Panc1 (cell line): ENCODE measurements at regions not wholly inside any gene's neighbourhood (a gene's known extent, or its start where the extent isn't known, plus 50 kb on each side); places are given as distances from the start of the nearest gene placed in this dataset.

Experiments used
- ATAC-seq: fragments of 200-7000 bp; cut with Tn5 transposase; 2 replicates; pipeline ENCODE4 v1.9.1; 2020; ENCODE audit warnings: mild to moderate bottlenecking, moderate library complexity
- BruUV-seq: library from RNA; stranded (reverse); fragments of 400-500 nt; replicated peaks from 2 replicates; lab custom pipeline; 2021; lab: Mats Ljungman, UMichigan
- CTCF ChIA-PET: fragments of 300-600 bp; sonication (Branson Sonifier 250); formaldehyde crosslinking; loops from one replicate; lab custom pipeline; 2022; ENCODE audit warnings: antibody characterized with exemption; lab: Charles Lee
- POLR2A ChIA-PET: fragments of 300-600 bp; sonication (Branson Sonifier 250); formaldehyde crosslinking; loops from one replicate; lab custom pipeline; 2022; ENCODE audit warnings: antibody characterized with exemption; lab: Charles Lee
- DNase-seq: peaks from one replicate; pipeline ENCODE4 v3.0.0-alpha.2; 2010; ENCODE audit warnings: low read depth, low spot score
- H3K27ac ChIP-seq: 2 replicates; pipeline ENCODE4 v1.5.1; 2011; ENCODE audit warnings: mild to moderate bottlenecking, low read length, inconsistent platforms
- H3K27me3 ChIP-seq: fragments of 200-500 bp; sonication (Bioruptor generic); 2 replicates; pipeline ENCODE4 v1.6.0; 2014; ENCODE audit warnings: low read length, inconsistent platforms; ENCODE audit not compliant: control insufficient read depth, insufficient read depth
- H3K36me3 ChIP-seq: fragments of 200-500 bp; sonication (Bioruptor generic); 2 replicates; pipeline ENCODE4 v1.5.1; 2014; ENCODE audit warnings: inconsistent platforms, mild to moderate bottlenecking, low read length, moderate library complexity; ENCODE audit not compliant: control insufficient read depth, insufficient read depth
- H3K4me1 ChIP-seq: 2 replicates; pipeline ENCODE4 v1.5.1; 2011; ENCODE audit warnings: inconsistent platforms, mild to moderate bottlenecking, low read length, moderate library complexity; ENCODE audit not compliant: control insufficient read depth, insufficient read depth
- H3K4me3 ChIP-seq, 2 experiments: 2 replicates each; pipeline ENCODE4 v1.5.1; 2011 to 2012; ENCODE audit warnings: low read depth in 2 of 2, low read length in 2 of 2, mild to moderate bottlenecking in 2 of 2, inconsistent platforms in 1 of 2, moderate library complexity in 1 of 2
- H3K9me3 ChIP-seq: fragments of 200-500 bp; sonication (Bioruptor generic); 2 replicates; pipeline ENCODE4 v1.5.1; 2014; ENCODE audit warnings: low read depth, mild to moderate bottlenecking, inconsistent platforms, low read length, moderate library complexity; ENCODE audit not compliant: control insufficient read depth, insufficient read depth
- POLR2AphosphoS5 ChIP-seq: IDR thresholded peaks from 2 replicates; pipeline ENCODE4 v1.6.1; 2012; ENCODE audit warnings: mild to moderate bottlenecking, low read depth, low read length, moderate library complexity
- REST ChIP-seq, 2 experiments: IDR thresholded peaks; 2 replicates each; pipeline ENCODE4 v1.6.1; 2011 to 2012; ENCODE audit warnings: low read depth in 2 of 2, control low read depth in 1 of 2, low read length in 1 of 2, mild to moderate bottlenecking in 1 of 2, moderate library complexity in 1 of 2; ENCODE audit not compliant: insufficient read depth in 1 of 2
- SIN3A ChIP-seq: IDR thresholded peaks from 2 replicates; pipeline ENCODE4 v1.6.1; 2012; ENCODE audit warnings: low read depth, mild to moderate bottlenecking, low read length, moderate library complexity, borderline replicate concordance; ENCODE audit not compliant: insufficient read depth
- TCF7L2 ChIP-seq: IDR thresholded peaks from 2 replicates; pipeline ENCODE4 v1.6.1; 2011; ENCODE audit warnings: mild to moderate bottlenecking, low read depth, low read length, inconsistent platforms
- in situ Hi-C: cut with HindIII; loops from 2 replicates; pipeline ENCODE4 v1.10.0; 2016; ENCODE audit warnings: low sequenced_read_pairs, low pct_unique_long_range_greater_than_20kb
- intact Hi-C: fragments of 100-400 bp; cut with micrococcal nuclease; formaldehyde crosslinking; loops from one replicate; pipeline ENCODE4 v1.10.0; 2022; ENCODE audit not compliant: unreplicated experiment
- TF ChIP-seq, protein P1 (sequence below): fragments of 450-650 bp; IDR thresholded peaks from 2 replicates; pipeline ENCODE4 v1.5.1; 2017; ENCODE audit warnings: mild to moderate bottlenecking

GRCh38 chr6:169342710-169343109, 89.1 kb upstream of the THBS2 start:
- Histone ChIP-seq H3K4me1 (peaks cover 9% of the 10 kb centered on the region), H3K36me3 (no peaks in the 10 kb centered on the region), H3K4me3 (no peak overlapping the region), H3K9me3 (no peaks in the 10 kb centered on the region), H3K27me3 (no peaks in the 10 kb centered on the region), H3K27ac (no peak overlapping the region)
- DNase-seq: no peak
- intact Hi-C loops (no loop called here), in situ Hi-C loops (no loop called here)
- TF ChIP-seq, protein P1, sequence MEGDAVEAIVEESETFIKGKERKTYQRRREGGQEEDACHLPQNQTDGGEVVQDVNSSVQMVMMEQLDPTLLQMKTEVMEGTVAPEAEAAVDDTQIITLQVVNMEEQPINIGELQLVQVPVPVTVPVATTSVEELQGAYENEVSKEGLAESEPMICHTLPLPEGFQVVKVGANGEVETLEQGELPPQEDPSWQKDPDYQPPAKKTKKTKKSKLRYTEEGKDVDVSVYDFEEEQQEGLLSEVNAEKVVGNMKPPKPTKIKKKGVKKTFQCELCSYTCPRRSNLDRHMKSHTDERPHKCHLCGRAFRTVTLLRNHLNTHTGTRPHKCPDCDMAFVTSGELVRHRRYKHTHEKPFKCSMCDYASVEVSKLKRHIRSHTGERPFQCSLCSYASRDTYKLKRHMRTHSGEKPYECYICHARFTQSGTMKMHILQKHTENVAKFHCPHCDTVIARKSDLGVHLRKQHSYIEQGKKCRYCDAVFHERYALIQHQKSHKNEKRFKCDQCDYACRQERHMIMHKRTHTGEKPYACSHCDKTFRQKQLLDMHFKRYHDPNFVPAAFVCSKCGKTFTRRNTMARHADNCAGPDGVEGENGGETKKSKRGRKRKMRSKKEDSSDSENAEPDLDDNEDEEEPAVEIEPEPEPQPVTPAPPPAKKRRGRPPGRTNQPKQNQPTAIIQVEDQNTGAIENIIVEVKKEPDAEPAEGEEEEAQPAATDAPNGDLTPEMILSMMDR: no peak
- no peak for TF ChIP-seq TCF7L2
- TF ChIP-seq SIN3A: no peak
- TF ChIP-seq REST (IDR thresholded peaks at IDR 0.05; ENCODE audit: insufficient read depth in 1 of 2, low read depth in 2 of 2, low read length in 1 of 2): no peak
- TF ChIP-seq POLR2AphosphoS5: no peak
- BruUV-seq: no TSS peak
- no peak for ATAC-seq
- ChIA-PET CTCF (no interaction called here), POLR2A (no interaction called here)

DNA sequence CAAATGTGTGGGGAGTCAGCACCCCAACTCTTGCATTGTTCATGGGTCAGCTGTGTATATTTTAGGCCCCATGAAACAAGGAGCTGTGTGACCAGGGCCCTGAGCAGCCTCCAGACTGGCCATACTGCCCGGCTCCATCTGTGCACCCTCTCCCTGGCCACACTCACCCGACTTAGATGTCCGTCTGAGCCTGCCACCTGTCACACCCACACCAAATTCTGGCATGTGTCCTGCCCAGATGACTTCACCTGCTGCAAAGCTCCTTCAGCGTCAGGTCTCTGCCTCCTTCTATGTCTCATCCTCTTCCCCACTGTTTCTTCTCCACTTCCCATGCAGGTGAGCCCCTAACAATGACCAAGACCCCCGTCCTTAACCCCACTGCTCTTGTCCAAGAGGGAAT, 88.1 kb upstream of the THBS2 start:
- Histone ChIP-seq H3K4me1 (peaks cover 9% of the 10 kb centered on the region), H3K4me3 (no peak overlapping the region), H3K9me3 (no peaks in the 10 kb centered on the region), H3K27ac (no peak overlapping the region), H3K36me3 (no peaks in the 10 kb centered on the region), H3K27me3 (no peaks in the 10 kb centered on the region)
- no peak for ATAC-seq
- in situ Hi-C loops (no loop called here), intact Hi-C loops (no loop called here)
- DNase-seq: no peak
- BruUV-seq: no TSS peak
- ChIA-PET POLR2A (no interaction called here), CTCF (no interaction called here)
- TF ChIP-seq TCF7L2 (no peak), SIN3A (no peak), REST (IDR thresholded peaks at IDR 0.05; ENCODE audit: insufficient read depth in 1 of 2, low read depth in 2 of 2, low read length in 1 of 2) (no peak), POLR2AphosphoS5 (no peak)
- TF ChIP-seq, protein P1: no peak
